ENCODE measurements at regions not wholly inside any gene's neighbourhood (a gene's known extent, or its start where the extent isn't known, plus 50 kb on each side); places are given as distances from the start of the nearest gene placed in this dataset.

- no peak for TF ChIP-seq CTCF (IDR thresholded peaks at IDR 0.05)
- no peak for TF ChIP-seq POLR2A (IDR thresholded peaks at IDR 0.05)
Observed at GRCh38 chr5:26427281-26427680, 611.1 kb downstream of the CDH9 start.
